Adrenal gland (tissue), 9 donors: ENCODE measurements at regions not wholly inside any gene's neighbourhood (a gene's known extent, or its start where the extent isn't known, plus 50 kb on each side); places are given as distances from the start of the nearest gene placed in this dataset.

Source experiments
- DNase-seq, 7 donors: peaks; one replicate each; pipeline ENCODE4 v3.0.0-alpha.2; 2019 to 2020
- H3K27ac ChIP-seq, 5 donors: fragments of 200-600 bp; sonication (generic) in 4 of 5; 1 replicate in 3 of 5; 2 replicates in 2 of 5; pipeline versions ENCODE4 v1.5.1 to v1.8.0; 2016 to 2020; ENCODE audit warnings: mild to moderate bottlenecking in 1 of 5
- H3K27me3 ChIP-seq: fragments of 200-600 bp; 2 replicates; pipeline ENCODE4 v1.8.0; 2021
- H3K36me3 ChIP-seq, 2 donors: fragments of 200-600 bp; replicated peaks in 1 of 2; 1 replicate in 1 of 2; 2 replicates in 1 of 2; pipeline versions ENCODE4 v1.5.1 to v1.8.0; 2018 to 2022
- H3K4me1 ChIP-seq, 2 donors: fragments of 200-600 bp; replicated peaks in 1 of 2; 1 replicate in 1 of 2; 2 replicates in 1 of 2; pipeline versions ENCODE4 v1.5.1 to v1.8.0; 2018 to 2021
- H3K4me3 ChIP-seq, 4 donors: fragments of 200-600 bp; sonication (generic) in 3 of 4; one replicate each; pipeline ENCODE4 v1.5.1; 2016 to 2018
- H3K9me3 ChIP-seq, 3 donors: fragments of 200-600 bp; sonication (generic) in 1 of 3; replicated peaks in 1 of 3; 1 replicate in 2 of 3; 2 replicates in 1 of 3; pipeline versions ENCODE4 v1.5.1 to v1.8.0; 2016 to 2021
- CTCF ChIP-seq, 6 experiments: fragments of 450-650 bp in 4 of 6; fragments of 200-600 bp in 2 of 6; sonication (generic) in 1 of 6; IDR thresholded peaks; 1 replicate in 5 of 6; 2 replicates in 1 of 6; pipeline versions ENCODE4 v1.5.1 to v1.8.0; 2016 to 2021; ENCODE audit warnings: antibody characterized with exemption in 6 of 6, mild to moderate bottlenecking in 2 of 6, moderate library complexity in 1 of 6
- POLR2A ChIP-seq, 2 donors: fragments of 450-650 bp; IDR thresholded peaks; one replicate each; pipeline ENCODE4 v1.6.1; 2017; ENCODE audit warnings: antibody characterized with exemption in 2 of 2, mild to moderate bottlenecking in 2 of 2, moderate library complexity in 1 of 2
- WGBS, 4 donors: extraction: QIAGEN DNeasy Blood & Tissue Kit in 2 of 4; methylation state at CpG; one replicate each; pipeline versions ENCODE4 v1.1.5 to v1.1.7; 2013 to 2017; 5-methylcytosine and 5-hydroxymethylcytosine counted together
- intact Hi-C, 2 donors: fragments of 100-400 bp; cut with DNase I; formaldehyde crosslinking; loops; one replicate each; pipeline versions ENCODE4 v1.14.1 to v1.15.0; 2022 to 2023
- donor health status: healthy with polysubstance abuse.
- donor health status: Bipolar disorder and iron deficiency.
- donor health status: DM: yes; HTN: yes; CAD: no.
- donor health status: DM: no; HTN: no; CAD: no.
- donor health status: DM: no; HTN: no; CAD: no.

- Histone ChIP-seq H3K4me1 (no peaks in the 10 kb centered on the region), H3K36me3 (no peaks in the 10 kb centered on the region), H3K9me3 (no peaks in the 10 kb centered on the region), H3K27ac (no peak overlapping the region), H3K4me3 (no peak overlapping the region), H3K27me3 (no peaks in the 10 kb centered on the region)
- intact Hi-C loops, result no loop called here
- 75 to 88% (median 83%) methylated on average over 2 of the region's 2 CpGs for WGBS, 4 donors
- TF ChIP-seq CTCF (IDR thresholded peaks at IDR 0.05), result no peak
- no peak for TF ChIP-seq POLR2A (IDR thresholded peaks at IDR 0.05)
- no peak for DNase-seq
Observed at GRCh38 chr5:44011518-44011917, 377.7 kb downstream of the FGF10 start.

GRCh38 chr5:44002381-44002901, 386.8 kb downstream of the FGF10 start:
- Histone ChIP-seq H3K9me3 (no peaks in the 10 kb centered on the region), H3K36me3 (no peaks in the 10 kb centered on the region), H3K27me3 (no peaks in the 10 kb centered on the region), H3K4me3 (no peak overlapping the region), H3K27ac (no peak overlapping the region), H3K4me1 (peaks cover 6 to 7% of the 10 kb centered on the region in 2 donors)
- DNase-seq, result peak; percentile 43 to 64 (median 56)
- TF ChIP-seq CTCF (IDR thresholded peaks at IDR 0.05) (no peak), POLR2A (IDR thresholded peaks at IDR 0.05) (no peak)
- intact Hi-C loops, result no loop called here

- TF ChIP-seq CTCF (IDR thresholded peaks at IDR 0.05), result no peak
- no peak for TF ChIP-seq POLR2A (IDR thresholded peaks at IDR 0.05)
- peaks cover 6 to 8% of the 10 kb centered on the region in 2 donors for H3K4me1 ChIP-seq
- H3K9me3 ChIP-seq, result no peaks in the 10 kb centered on the region
- H3K27me3 ChIP-seq, result no peaks in the 10 kb centered on the region
- H3K27ac ChIP-seq, result no peak overlapping the region
- intact Hi-C loops, result no loop called here
- WGBS, 4 donors, result 68 to 74% (median 72%) methylated on average over 2 of the region's 2 CpGs
- no peak for DNase-seq
- no peak overlapping the region for H3K4me3 ChIP-seq
- H3K36me3 ChIP-seq, result no peaks in the 10 kb centered on the region
Observed at GRCh38 chr5:44001675-44002380, 387.4 kb downstream of the FGF10 start.

- Histone ChIP-seq H3K4me3 (no peak overlapping the region), H3K27ac (no peak overlapping the region), H3K9me3 (no peaks in the 10 kb centered on the region), H3K36me3 (no peaks in the 10 kb centered on the region), H3K27me3 (no peaks in the 10 kb centered on the region), H3K4me1 (peaks cover 6 to 8% of the 10 kb centered on the region in 2 donors)
- intact Hi-C loops, result no loop called here
- TF ChIP-seq POLR2A (IDR thresholded peaks at IDR 0.05), result no peak
- no peak for TF ChIP-seq CTCF (IDR thresholded peaks at IDR 0.05)
- no peak for DNase-seq
Observed at GRCh38 chr5:44001236-44001635, 388.0 kb downstream of the FGF10 start.
